GM23338 (cell line): ENCODE measurements at regions not wholly inside any gene's neighbourhood (a gene's known extent, or its start where the extent isn't known, plus 50 kb on each side); places are given as distances from the start of the nearest gene placed in this dataset.

Experiments used
- ATAC-seq: fragments of 200-7000 bp; cut with Tn5 transposase; 3 replicates; pipeline ENCODE4 v1.9.1; 2020
- DNase-seq: peaks from one replicate; pipeline ENCODE4 v3.0.0-alpha.2; 2015; ENCODE audit warnings: low spot score
- H2AFZ ChIP-seq: fragments of 200-600 bp; sonication (generic); 2 replicates; pipeline ENCODE4 v1.8.0; 2016; ENCODE audit warnings: antibody characterized with exemption, mild to moderate bottlenecking, moderate library complexity
- H3F3A ChIP-seq: fragments of 200-600 bp; sonication (generic); replicated peaks from 2 replicates; pipeline ENCODE4 v1.8.0; 2017; ENCODE audit warnings: antibody characterized with exemption, mixed run types, low read depth
- H3K27ac ChIP-seq: fragments of 200-600 bp; sonication (generic); 2 replicates; pipeline ENCODE4 v1.6.1; 2016; ENCODE audit warnings: low read depth
- H3K27me3 ChIP-seq: fragments of 200-600 bp; sonication (generic); 2 replicates; pipeline ENCODE4 v1.8.0; 2016; ENCODE audit warnings: mild to moderate bottlenecking, mixed run types, moderate library complexity; ENCODE audit not compliant: insufficient read depth
- H3K36me3 ChIP-seq: fragments of 200-600 bp; sonication (generic); 2 replicates; pipeline ENCODE4 v1.8.0; 2016; ENCODE audit warnings: mild to moderate bottlenecking; ENCODE audit not compliant: insufficient read depth
- H3K4me1 ChIP-seq: fragments of 200-600 bp; sonication (generic); 2 replicates; pipeline ENCODE4 v1.8.0; 2016; ENCODE audit warnings: mild to moderate bottlenecking, moderate library complexity; ENCODE audit not compliant: insufficient read depth
- H3K4me2 ChIP-seq: fragments of 200-600 bp; sonication (generic); 2 replicates; pipeline ENCODE4 v1.7.1; 2017; ENCODE audit warnings: mixed run types
- H3K4me3 ChIP-seq: fragments of 200-600 bp; sonication (generic); 2 replicates; pipeline ENCODE4 v1.6.1; 2016; ENCODE audit warnings: mixed run types
- H3K79me2 ChIP-seq: fragments of 200-600 bp; sonication (generic); replicated peaks from 2 replicates; pipeline ENCODE4 v1.8.0; 2017; ENCODE audit warnings: mild to moderate bottlenecking; ENCODE audit not compliant: insufficient read depth
- H3K9me2 ChIP-seq: fragments of 200-600 bp; sonication (generic); 2 replicates; pipeline ENCODE4 v1.8.0; 2017; ENCODE audit not compliant: insufficient read depth
- H4K20me1 ChIP-seq: fragments of 200-600 bp; sonication (generic); replicated peaks from 2 replicates; pipeline ENCODE4 v1.8.0; 2017; ENCODE audit warnings: mild to moderate bottlenecking; ENCODE audit not compliant: insufficient read depth
- H3K27ac Mint-ChIP-seq: 2 replicates; pipeline ENCODE4 v1.8.0; 2020; ENCODE audit warnings: inconsistent platforms, mild to moderate bottlenecking, moderate library complexity, mixed read lengths
- H3K27me3 Mint-ChIP-seq: 3 replicates; pipeline ENCODE4 v1.8.0; 2022; ENCODE audit warnings: low read depth, mild to moderate bottlenecking, moderate library complexity, mixed read lengths, inconsistent platforms; ENCODE audit not compliant: insufficient read depth, poor library complexity
- H3K36me3 Mint-ChIP-seq: 3 replicates; pipeline ENCODE4 v1.8.0; 2021; ENCODE audit warnings: low read depth, mild to moderate bottlenecking, inconsistent platforms, moderate library complexity, mixed read lengths
- H3K4me1 Mint-ChIP-seq: 3 replicates; pipeline ENCODE4 v1.8.0; 2020; ENCODE audit warnings: mild to moderate bottlenecking, inconsistent platforms, mixed read lengths
- H3K4me3 Mint-ChIP-seq: 3 replicates; pipeline ENCODE4 v1.8.0; 2021; ENCODE audit warnings: moderate library complexity, mild to moderate bottlenecking, inconsistent platforms, mixed read lengths
- H3K9me3 Mint-ChIP-seq: 3 replicates; pipeline ENCODE4 v1.8.0; 2020; ENCODE audit warnings: moderate library complexity, mild to moderate bottlenecking, inconsistent platforms, mixed read lengths
- CREB1 ChIP-seq: fragments of 250-450 bp; sonication (Bioruptor Pico); IDR thresholded peaks from 2 replicates; pipeline ENCODE4 v1.5.0; 2020; ENCODE audit warnings: low read depth, mild to moderate bottlenecking, moderate library complexity
- CTCF ChIP-seq, 2 experiments: fragments of 200-600 bp in 1 of 2; sonication (generic) in 1 of 2; conservative IDR thresholded peaks; 2 replicates each; pipeline versions ENCODE4 v1.5.1 to v1.6.1; 2016 to 2017; ENCODE audit warnings: antibody characterized with exemption in 2 of 2, low read depth in 2 of 2, mild to moderate bottlenecking in 2 of 2, moderate library complexity in 1 of 2
- ETS1 ChIP-seq: IDR thresholded peaks from 2 replicates; pipeline ENCODE4 v1.6.1; 2016; ENCODE audit warnings: antibody characterized with exemption
- EZH2 ChIP-seq: fragments of 200-600 bp; sonication (generic); IDR thresholded peaks from one replicate; pipeline ENCODE4 v1.8.0; 2017; ENCODE audit warnings: antibody characterized with exemption, mild to moderate bottlenecking, low read depth; ENCODE audit not compliant: unreplicated experiment
- EZH2phosphoT487 ChIP-seq: fragments of 200-600 bp; sonication (generic); IDR thresholded peaks from one replicate; pipeline ENCODE4 v1.8.1; 2018; ENCODE audit warnings: antibody characterized with exemption; ENCODE audit not compliant: unreplicated experiment
- JUNB ChIP-seq: IDR thresholded peaks from one replicate; pipeline ENCODE4 v1.6.1; 2016; ENCODE audit warnings: antibody characterized with exemption; ENCODE audit not compliant: unreplicated experiment
- NANOG ChIP-seq: IDR thresholded peaks from 2 replicates; pipeline ENCODE4 v1.6.1; 2016; ENCODE audit warnings: antibody characterized with exemption, borderline replicate concordance
- POLR2AphosphoS5 ChIP-seq: IDR thresholded peaks from 2 replicates; pipeline ENCODE4 v1.6.1; 2016; ENCODE audit warnings: antibody characterized with exemption, low read depth
- REST ChIP-seq: IDR thresholded peaks from one replicate; pipeline ENCODE4 v1.6.1; 2018; ENCODE audit warnings: antibody characterized with exemption; ENCODE audit not compliant: unreplicated experiment
- ZNF114 ChIP-seq: fragments of 250-450 bp; sonication (Bioruptor Pico); IDR thresholded peaks from 2 replicates; pipeline ENCODE4 v1.5.0; 2020; ENCODE audit warnings: mild to moderate bottlenecking, moderate library complexity
- ZNF331 ChIP-seq: fragments of 250-450 bp; sonication (Bioruptor Pico); IDR thresholded peaks from 2 replicates; pipeline ENCODE4 v1.5.0; 2020; ENCODE audit warnings: low read depth, mild to moderate bottlenecking, moderate library complexity

GRCh38 chr2:128692895-128693742 lies 374.5 kb upstream of the HS6ST1 start:
- TF ChIP-seq EZH2 = no peak
- no peak for TF ChIP-seq REST
- TF ChIP-seq CTCF (conservative IDR thresholded peaks at IDR 0.05; ENCODE audit: low read depth in 2 of 2) = no peak
- TF ChIP-seq CREB1 (CRISPR knock-in tag) = no peak
- no peak for TF ChIP-seq ETS1
- no peak for TF ChIP-seq POLR2AphosphoS5
- no peak for TF ChIP-seq ZNF114
- TF ChIP-seq NANOG = no peak
- no peak for TF ChIP-seq EZH2phosphoT487
- TF ChIP-seq ZNF331 = no peak
- no peak for TF ChIP-seq JUNB
- no peak overlapping the region for H3K4me2 ChIP-seq
- Mint-ChIP-seq H3K4me1 (peaks cover 4% of the 10 kb centered on the region; the same call in 2 of the 3 replicates), H3K4me3 (no peak overlapping the region), H3K36me3 (no peaks in the 10 kb centered on the region; the same call in 2 of the 3 replicates), H3K27ac (no peak overlapping the region), H3K9me3 (peaks cover 13% of the 10 kb centered on the region), H3K27me3 (peaks cover 7% of the 10 kb centered on the region)
- no peaks in the 10 kb centered on the region for H3F3A ChIP-seq
- no peaks in the 10 kb centered on the region for H3K27me3 ChIP-seq
- no peaks in the 10 kb centered on the region for H3K79me2 ChIP-seq
- H3K27ac ChIP-seq = no peak overlapping the region
- H3K4me3 ChIP-seq = no peak overlapping the region
- H3K4me1 ChIP-seq = no peaks in the 10 kb centered on the region
- DNase-seq = no peak
- H3K9me2 ChIP-seq = no peaks in the 10 kb centered on the region
- H3K36me3 ChIP-seq = no peaks in the 10 kb centered on the region
- no peak for ATAC-seq
- H4K20me1 ChIP-seq = no peaks in the 10 kb centered on the region
- H2AFZ ChIP-seq = no peak overlapping the region
